Natural killer cell treated with Interleukin-12 subunit alpha and Interleukin-12 subunit beta and Interleukin-15 and Interleukin-18, amount 100 ng/mL, for 72 hours (primary cell): ENCODE measurements at regions not wholly inside any gene's neighbourhood (a gene's known extent, or its start where the extent isn't known, plus 50 kb on each side); places are given as distances from the start of the nearest gene placed in this dataset.
"Not testable (repeated sequence)": the region's sequence is repeated elsewhere in the genome, so short reads cannot be mapped to it uniquely, and the experiment has no call there.

Experiments used
- ATAC-seq, 2 donors: fragments of 150-1000 bp; cut with Tn5 transposase in 1 of 2; sonication (Bioruptor Pico), chemical (Tn5 transposase) in 1 of 2; 2 replicates each; pipeline ENCODE4 v1.10.0; 2021
- DNase-seq: peaks from one replicate; pipeline ENCODE4 v3.0.0; 2022; ENCODE audit warnings: low spot score
- H3K27ac Mint-ChIP-seq, 2 donors: 1 replicate in 1 of 2; 2 replicates in 1 of 2; pipeline ENCODE4 v1.8.0; 2022; ENCODE audit warnings: mixed read lengths in 2 of 2, mild to moderate bottlenecking in 1 of 2, moderate library complexity in 1 of 2
- H3K27me3 Mint-ChIP-seq, 2 donors: 1 replicate in 1 of 2; 2 replicates in 1 of 2; pipeline ENCODE4 v1.8.0; 2022; ENCODE audit warnings: mixed read lengths in 2 of 2
- H3K36me3 Mint-ChIP-seq: one replicate; pipeline ENCODE4 v1.8.0; 2022; ENCODE audit warnings: mixed read lengths
- H3K4me1 Mint-ChIP-seq, 2 donors: 1 replicate in 1 of 2; 2 replicates in 1 of 2; pipeline ENCODE4 v1.8.0; 2022; ENCODE audit warnings: low read depth in 2 of 2, mixed read lengths in 2 of 2, mild to moderate bottlenecking in 1 of 2
- H3K4me3 Mint-ChIP-seq: one replicate; pipeline ENCODE4 v1.8.0; 2022; ENCODE audit warnings: mixed read lengths
- H3K9me3 Mint-ChIP-seq: 2 replicates; pipeline ENCODE4 v1.8.0; 2022; ENCODE audit warnings: mixed read lengths

- H3K36me3 Mint-ChIP-seq: no peaks in the 10 kb centered on the region
- peaks cover 0 to 3% of the 10 kb centered on the region in 2 donors for H3K4me1 Mint-ChIP-seq
- no peaks in the 10 kb centered on the region for H3K9me3 Mint-ChIP-seq
- no peak overlapping the region for H3K27ac Mint-ChIP-seq
- ATAC-seq: no peak
- no peak overlapping the region for H3K4me3 Mint-ChIP-seq
- no peak for DNase-seq
- peaks cover 3 to 7% of the 10 kb centered on the region in 2 donors for H3K27me3 Mint-ChIP-seq
These were observed 103.8 kb downstream of the RNASET2 start for GRCh38 chr6:166852451-166852975.

- no peak for DNase-seq
- Mint-ChIP-seq H3K36me3 (peaks cover 5% of the 10 kb centered on the region), H3K4me1 (peaks cover 0 to 3% of the 10 kb centered on the region in 2 donors), H3K9me3 (no peaks in the 10 kb centered on the region), H3K27ac (no peak overlapping the region), H3K27me3 (peaks cover 3 to 7% of the 10 kb centered on the region in 2 donors), H3K4me3 (no peak overlapping the region)
- no peak for ATAC-seq
These were observed 104.4 kb downstream of the RNASET2 start for GRCh38 chr6:166851911-166852310.

DNA sequence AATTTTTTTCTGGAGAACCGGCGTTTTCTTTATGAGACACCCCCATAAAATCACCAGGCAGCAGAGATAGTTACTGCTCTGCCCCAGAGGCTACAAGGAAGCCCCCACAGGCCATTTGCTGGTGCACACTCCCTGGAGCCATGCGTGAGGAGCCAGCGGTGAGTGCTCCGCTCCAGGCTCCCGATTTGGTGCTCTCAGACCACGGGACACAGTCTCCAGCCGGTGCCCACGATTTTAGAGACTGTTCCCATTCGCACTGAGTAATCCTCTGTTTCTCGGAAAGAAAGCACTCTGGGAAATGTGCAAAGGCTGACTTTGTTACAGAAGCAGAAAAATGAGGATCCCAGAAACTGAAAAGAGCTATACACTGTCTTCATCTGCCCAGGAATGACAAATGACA, 104.9 kb downstream of the RNASET2 start:
- no peak for DNase-seq
- Mint-ChIP-seq H3K27ac (no peak overlapping the region), H3K27me3 (peaks cover 3 to 7% of the 10 kb centered on the region in 2 donors), H3K4me1 (peaks cover 0 to 3% of the 10 kb centered on the region in 2 donors), H3K9me3 (no peaks in the 10 kb centered on the region), H3K4me3 (no peak overlapping the region), H3K36me3 (peaks cover 5% of the 10 kb centered on the region)
- ATAC-seq: no peak

DNA sequence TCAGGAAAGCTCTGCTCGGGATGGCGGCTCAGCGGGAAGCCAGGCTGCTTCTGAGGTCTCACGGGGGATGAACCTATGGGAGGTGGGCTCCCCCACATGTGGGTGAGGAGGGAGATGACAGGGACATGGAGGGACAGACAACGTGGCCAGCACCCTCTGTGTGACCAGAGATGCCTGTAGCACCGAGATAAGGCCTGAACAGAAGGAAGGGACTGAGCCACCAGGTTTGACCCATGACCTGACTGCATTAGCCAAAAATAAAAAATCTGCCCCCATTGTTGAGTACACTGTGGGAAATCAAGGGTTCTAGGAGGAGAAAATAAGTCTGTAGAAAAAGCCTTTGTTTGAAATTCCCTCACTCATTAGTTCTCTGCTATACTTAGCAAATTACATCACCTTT, 105.7 kb downstream of the RNASET2 start:
- H3K27ac Mint-ChIP-seq: no peak overlapping the region
- peaks cover 0 to 3% of the 10 kb centered on the region in 2 donors for H3K4me1 Mint-ChIP-seq
- H3K4me3 Mint-ChIP-seq: no peak overlapping the region
- DNase-seq: no peak
- H3K36me3 Mint-ChIP-seq: peaks cover 10% of the 10 kb centered on the region
- no peak for ATAC-seq
- H3K27me3 Mint-ChIP-seq: peaks cover 7 to 13% of the 10 kb centered on the region in 2 donors
- no peaks in the 10 kb centered on the region for H3K9me3 Mint-ChIP-seq

GRCh38 chr6:166849749-166850183, 106.6 kb downstream of the RNASET2 start:
- H3K27me3 Mint-ChIP-seq: peaks cover 12% of the 10 kb centered on the region in 2 donors
- DNase-seq: no peak
- no peaks in the 10 kb centered on the region for H3K4me1 Mint-ChIP-seq
- no peak for ATAC-seq
- H3K27ac Mint-ChIP-seq: no peak overlapping the region
- H3K9me3 Mint-ChIP-seq: no peaks in the 10 kb centered on the region
- peaks cover 14% of the 10 kb centered on the region for H3K36me3 Mint-ChIP-seq
- H3K4me3 Mint-ChIP-seq: no peak overlapping the region

DNA sequence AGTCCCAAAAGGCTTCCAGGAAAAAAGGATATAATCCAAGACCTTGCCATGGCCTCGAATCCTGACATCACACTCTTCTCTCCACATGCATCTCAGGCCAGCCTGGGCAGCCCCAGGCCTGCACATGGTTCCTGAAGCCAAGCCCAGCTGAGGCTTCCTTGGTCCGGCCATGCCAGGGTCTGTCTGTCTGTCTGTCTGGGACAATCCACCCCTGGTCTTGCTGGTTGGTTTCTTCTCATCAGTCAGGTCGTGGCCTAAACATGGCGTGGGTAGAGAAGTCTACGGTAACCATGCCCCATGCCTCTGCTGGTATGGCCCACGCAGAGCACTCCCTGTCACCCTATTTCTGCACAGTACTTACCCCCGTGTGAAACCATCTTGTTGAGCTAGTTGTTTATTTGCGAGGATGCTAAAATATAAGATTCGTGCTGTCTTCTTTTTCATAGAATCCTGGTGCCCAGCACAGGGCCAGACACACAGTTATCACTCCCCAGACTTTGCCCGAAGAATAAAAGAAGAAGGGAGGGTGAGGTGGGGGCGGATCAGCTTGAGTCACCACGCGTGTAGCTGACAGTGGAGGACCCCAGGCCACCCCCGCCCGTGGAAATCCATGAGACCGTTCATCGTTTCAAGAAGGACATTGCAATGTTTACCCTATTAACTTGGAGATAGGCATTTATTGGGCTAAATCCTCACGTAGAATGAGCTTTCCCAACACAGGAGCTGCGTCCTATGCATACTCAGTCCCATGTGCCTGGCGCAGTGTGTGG, 107.2 kb downstream of the RNASET2 start:
- Mint-ChIP-seq H3K27me3 (peaks cover 16 to 17% of the 10 kb centered on the region in 2 donors), H3K27ac (no peak overlapping the region), H3K4me1 (no peaks in the 10 kb centered on the region), H3K36me3 (peaks cover 14% of the 10 kb centered on the region), H3K4me3 (no peak overlapping the region), H3K9me3 (no peaks in the 10 kb centered on the region)
- ATAC-seq (no peak), DNase-seq (no peak)

- H3K4me3 Mint-ChIP-seq, H3K4me1 Mint-ChIP-seq, H3K9me3 Mint-ChIP-seq, ATAC-seq, H3K27ac Mint-ChIP-seq, DNase-seq: not testable (repeated sequence)
- Mint-ChIP-seq H3K27me3 (peaks cover 20% of the 10 kb centered on the region in 2 donors), H3K36me3 (peaks cover 14% of the 10 kb centered on the region)
These were observed 109.8 kb downstream of the RNASET2 start for GRCh38 chr6:166846446-166847142.

DNA sequence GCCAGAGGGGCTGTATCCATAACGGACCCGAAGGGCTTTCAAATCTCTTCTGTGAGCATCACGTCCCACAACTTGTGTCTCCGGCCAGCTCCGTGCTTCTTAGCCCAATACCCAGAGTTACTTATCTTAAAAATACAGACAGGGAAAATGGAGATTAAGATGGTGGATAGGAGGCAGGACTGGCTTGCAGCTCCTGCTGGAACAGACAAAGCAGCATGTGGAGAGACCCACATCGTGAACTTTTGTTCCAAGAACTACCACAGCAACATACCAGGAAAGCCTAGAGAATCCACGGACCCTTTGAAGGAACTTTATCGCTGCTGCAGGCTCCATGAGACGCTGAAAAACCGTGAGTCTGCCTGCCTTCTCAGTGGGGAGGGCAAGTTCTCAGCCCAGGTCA, 113.7 kb downstream of the RNASET2 start:
- H3K36me3 Mint-ChIP-seq: peaks cover 14% of the 10 kb centered on the region
- H3K4me3 Mint-ChIP-seq: no peak overlapping the region
- no peak for ATAC-seq
- no peaks in the 10 kb centered on the region for H3K9me3 Mint-ChIP-seq
- no peak for DNase-seq
- H3K27ac Mint-ChIP-seq: no peak overlapping the region
- peaks cover 20% of the 10 kb centered on the region in 2 donors for H3K27me3 Mint-ChIP-seq
- no peaks in the 10 kb centered on the region for H3K4me1 Mint-ChIP-seq

GRCh38 chr6:166841216-166841615, 115.1 kb downstream of the RNASET2 start:
- H3K4me1 Mint-ChIP-seq: no peaks in the 10 kb centered on the region
- peaks cover 19 to 20% of the 10 kb centered on the region in 2 donors for H3K27me3 Mint-ChIP-seq
- no peak for ATAC-seq
- peaks cover 9% of the 10 kb centered on the region for H3K36me3 Mint-ChIP-seq
- H3K9me3 Mint-ChIP-seq: no peaks in the 10 kb centered on the region
- H3K4me3 Mint-ChIP-seq: no peak overlapping the region
- DNase-seq: no peak
- no peak overlapping the region for H3K27ac Mint-ChIP-seq

GRCh38 chr6:166839569-166839968, 116.8 kb downstream of the RNASET2 start:
- no peaks in the 10 kb centered on the region for H3K36me3 Mint-ChIP-seq
- DNase-seq: no peak

GRCh38 chr6:166838987-166839386, 117.4 kb downstream of the RNASET2 start:
- ATAC-seq (no peak), DNase-seq (no peak)
- H3K27me3 Mint-ChIP-seq: peaks cover 1% of the 10 kb centered on the region in 2 donors
- no peak overlapping the region for H3K4me3 Mint-ChIP-seq
- peaks cover 4% of the 10 kb centered on the region for H3K36me3 Mint-ChIP-seq
- no peak overlapping the region for H3K27ac Mint-ChIP-seq
- no peaks in the 10 kb centered on the region for H3K9me3 Mint-ChIP-seq
- H3K4me1 Mint-ChIP-seq: no peaks in the 10 kb centered on the region

More at GRCh38 chr6:166839569-166839968, 116.8 kb downstream of the RNASET2 start:
- H3K27ac Mint-ChIP-seq: no peak overlapping the region
- H3K27me3 Mint-ChIP-seq: peaks cover 6 to 7% of the 10 kb centered on the region in 2 donors
- no peak overlapping the region for H3K4me3 Mint-ChIP-seq
- H3K4me1 Mint-ChIP-seq: no peaks in the 10 kb centered on the region
- H3K9me3 Mint-ChIP-seq: no peaks in the 10 kb centered on the region
- no peak for ATAC-seq

GRCh38 chr6:166836785-166837718, 119.3 kb downstream of the RNASET2 start:
- Mint-ChIP-seq H3K4me1 (no peaks in the 10 kb centered on the region), H3K4me3 (no peak overlapping the region), H3K36me3 (peaks cover 7% of the 10 kb centered on the region), H3K27ac (no peak overlapping the region), H3K27me3 (no peaks in the 10 kb centered on the region), H3K9me3 (no peaks in the 10 kb centered on the region)
- no peak for DNase-seq
- peak; percentile 47 to 59 for ATAC-seq

DNA sequence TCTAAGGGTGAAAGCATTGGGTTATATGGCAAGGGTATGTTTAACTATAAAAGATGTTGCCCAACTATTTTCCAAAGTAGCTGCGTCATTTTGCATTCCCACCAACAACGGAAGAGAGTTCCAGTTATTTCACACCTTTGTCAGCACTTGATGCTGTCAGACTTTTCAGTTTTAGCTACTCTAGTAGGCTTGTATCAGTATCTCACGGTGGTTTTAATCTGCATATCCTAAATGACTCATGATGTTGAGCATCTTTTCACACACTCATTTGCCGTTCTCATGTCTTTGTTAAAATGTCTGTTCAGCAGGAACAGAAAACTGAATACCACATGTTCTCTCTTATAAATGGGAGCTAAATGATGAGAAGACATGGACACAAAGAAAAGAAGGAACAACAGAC, 122.3 kb downstream of the RNASET2 start:
- ATAC-seq (peak in 1 of 2 donors; percentile 57), DNase-seq (no peak)
- H3K9me3 Mint-ChIP-seq: no peaks in the 10 kb centered on the region
- peak overlapping the region in 1 of 2 donors; percentile 36 for H3K27ac Mint-ChIP-seq
- peaks cover 0 to 6% of the 10 kb centered on the region in 2 donors for H3K4me1 Mint-ChIP-seq
- H3K36me3 Mint-ChIP-seq: peaks cover 7% of the 10 kb centered on the region
- H3K4me3 Mint-ChIP-seq: no peak overlapping the region
- H3K27me3 Mint-ChIP-seq: peaks cover 0 to 3% of the 10 kb centered on the region in 2 donors
